Spinal cord (tissue), 9 donors: ENCODE measurements at regions not wholly inside any gene's neighbourhood (a gene's known extent, or its start where the extent isn't known, plus 50 kb on each side); places are given as distances from the start of the nearest gene placed in this dataset.
A peak's percentile ranks its signal among the peaks of the same experiment; 100 is the strongest.

Experiments
- DNase-seq, 6 donors: peaks; one replicate each; pipeline versions ENCODE4 v3.0.0 to v3.0.0-alpha.2; 2013 to 2015; ENCODE audit warnings: low spot score in 6 of 6, low read depth in 4 of 6
- H3K27ac ChIP-seq: one replicate; pipeline ENCODE4 v1.5.1; 2013; ENCODE audit warnings: low read depth, low read length, control low read depth
- H3K27me3 ChIP-seq: one replicate; pipeline ENCODE4 v1.6.1; 2013; ENCODE audit warnings: low read length; ENCODE audit not compliant: control insufficient read depth, insufficient read depth
- H3K36me3 ChIP-seq: one replicate; pipeline ENCODE4 v1.6.1; 2013; ENCODE audit warnings: low read length; ENCODE audit not compliant: control insufficient read depth, insufficient read depth
- H3K4me1 ChIP-seq: one replicate; pipeline ENCODE4 v1.6.1; 2013; ENCODE audit warnings: low read length; ENCODE audit not compliant: control insufficient read depth, insufficient read depth
- H3K4me3 ChIP-seq: one replicate; pipeline ENCODE4 v1.5.1; 2013; ENCODE audit warnings: low read depth, low read length, control low read depth
- H3K9me3 ChIP-seq: one replicate; pipeline ENCODE4 v1.6.1; 2013; ENCODE audit warnings: low read length; ENCODE audit not compliant: control insufficient read depth, insufficient read depth
- WGBS: methylation state at CpG from one replicate; pipeline ENCODE4 v1.1.5; 2013; ENCODE audit warnings: missing lambda C conversion rate; ENCODE audit not compliant: insufficient coverage; 5-methylcytosine and 5-hydroxymethylcytosine counted together
- donor health status: healthy.

GRCh38 chr11:92775003-92775676, 194.3 kb upstream of the MTNR1B start:
- H3K27ac ChIP-seq = no peak overlapping the region
- H3K4me3 ChIP-seq = no peak overlapping the region
- DNase-seq = no peak
- H3K36me3 ChIP-seq = no peaks in the 10 kb centered on the region
- peaks cover 3% of the 10 kb centered on the region for H3K4me1 ChIP-seq
- WGBS = 100% methylated on average over 1 of the region's 2 CpGs
- no peaks in the 10 kb centered on the region for H3K9me3 ChIP-seq
- no peaks in the 10 kb centered on the region for H3K27me3 ChIP-seq

DNA sequence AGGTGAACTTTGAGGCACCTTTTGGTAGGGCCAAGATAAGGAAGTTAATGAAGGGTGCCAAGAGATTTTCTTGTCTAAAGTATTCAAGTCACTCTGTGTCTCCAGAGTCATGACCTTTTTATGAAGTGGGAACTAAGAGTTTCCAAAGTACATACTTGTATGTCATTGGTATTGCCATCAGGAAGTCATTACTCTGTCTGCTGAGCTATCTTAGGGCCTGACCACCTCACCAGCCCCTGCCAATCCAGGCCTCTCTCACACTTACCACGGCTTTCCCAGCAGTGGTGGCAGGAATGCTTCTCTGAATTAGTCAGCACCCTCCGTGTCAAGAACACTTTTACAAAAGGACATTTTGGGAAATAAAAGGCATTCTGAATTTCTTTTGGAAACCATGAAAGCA, 192.8 kb upstream of the MTNR1B start:
- Histone ChIP-seq H3K27ac (no peak overlapping the region), H3K4me1 (no peaks in the 10 kb centered on the region), H3K9me3 (no peaks in the 10 kb centered on the region), H3K27me3 (no peaks in the 10 kb centered on the region), H3K36me3 (no peaks in the 10 kb centered on the region), H3K4me3 (no peak overlapping the region)
- no CpG with 5 or more reads among the region's 2 CpGs for WGBS
- no peak for DNase-seq

GRCh38 chr11:92779746-92780145, 189.7 kb upstream of the MTNR1B start:
- no peak for DNase-seq
- WGBS = 85% methylated on average over 4 of the region's 5 CpGs
- Histone ChIP-seq H3K27me3 (no peaks in the 10 kb centered on the region), H3K4me3 (no peak overlapping the region), H3K27ac (no peak overlapping the region), H3K9me3 (no peaks in the 10 kb centered on the region), H3K36me3 (no peaks in the 10 kb centered on the region), H3K4me1 (no peaks in the 10 kb centered on the region)

DNA sequence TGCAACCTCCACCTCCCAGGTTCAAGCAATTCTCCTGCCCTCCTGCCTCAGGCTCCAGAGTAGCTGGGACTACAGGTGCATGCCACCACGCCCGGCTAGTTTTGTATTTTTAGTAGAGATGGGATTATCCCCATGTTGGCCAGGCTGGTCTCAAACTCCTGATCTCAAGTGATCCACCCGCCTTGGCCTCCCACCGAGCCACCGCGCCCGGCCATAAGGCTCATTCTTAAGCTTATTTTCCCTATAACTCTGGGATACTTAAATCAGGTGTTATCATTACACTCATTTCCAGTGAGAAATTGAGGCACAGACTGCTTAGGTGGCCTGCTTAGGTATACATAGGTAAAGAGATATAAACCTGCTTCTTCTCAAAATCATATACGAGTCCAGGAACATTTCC, 188.3 kb upstream of the MTNR1B start:
- WGBS = no CpG with 5 or more reads among the region's 8 CpGs
- DNase-seq = no peak

GRCh38 chr11:92782806-92783205, 186.6 kb upstream of the MTNR1B start:
- H3K27ac ChIP-seq = no peak overlapping the region
- H3K4me3 ChIP-seq = no peak overlapping the region
- 20% methylated on average over 1 of the region's 5 CpGs for WGBS
- no peaks in the 10 kb centered on the region for H3K4me1 ChIP-seq
- H3K27me3 ChIP-seq = no peaks in the 10 kb centered on the region
- no peaks in the 10 kb centered on the region for H3K9me3 ChIP-seq
- DNase-seq = no peak
- no peaks in the 10 kb centered on the region for H3K36me3 ChIP-seq

More for the DNA sequence above, 188.3 kb upstream of the MTNR1B start:
- Histone ChIP-seq H3K36me3 (no peaks in the 10 kb centered on the region), H3K4me1 (no peaks in the 10 kb centered on the region), H3K4me3 (no peak overlapping the region), H3K27ac (no peak overlapping the region), H3K9me3 (no peaks in the 10 kb centered on the region), H3K27me3 (no peaks in the 10 kb centered on the region)

- Histone ChIP-seq H3K4me3 (no peak overlapping the region), H3K36me3 (no peaks in the 10 kb centered on the region), H3K4me1 (no peaks in the 10 kb centered on the region), H3K9me3 (no peaks in the 10 kb centered on the region), H3K27ac (peak overlapping the region; percentile 42), H3K27me3 (no peaks in the 10 kb centered on the region)
- 40% methylated on average over 3 of the region's 6 CpGs for WGBS
- peak in 5 of 6 donors; percentile 48 to 91 (median 70) for DNase-seq
Measured at GRCh38 chr11:92784331-92784730, 185.1 kb upstream of the MTNR1B start.

DNA sequence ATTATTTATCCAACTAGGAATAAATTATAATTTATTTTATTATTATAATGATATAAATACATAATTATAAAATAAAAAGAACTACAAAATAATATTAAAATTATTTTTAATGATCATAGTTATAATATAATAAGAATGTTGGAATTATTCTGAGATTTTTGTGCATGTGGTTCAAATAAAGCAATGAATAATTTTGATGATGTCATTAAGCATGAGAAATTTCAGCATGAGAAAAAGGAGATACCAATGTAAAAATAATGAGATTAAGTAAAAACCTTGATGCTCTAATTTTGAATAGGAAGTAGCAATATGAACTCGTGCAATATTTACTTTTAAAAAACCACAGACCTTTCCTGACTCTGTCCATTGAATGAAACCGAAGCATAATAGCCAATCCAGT, 181.8 kb upstream of the MTNR1B start:
- no peak overlapping the region for H3K4me3 ChIP-seq
- no peaks in the 10 kb centered on the region for H3K27me3 ChIP-seq
- no CpG with 5 or more reads among the region's 2 CpGs for whole genome bisulfite sequencing
- no peaks in the 10 kb centered on the region for H3K36me3 ChIP-seq
- no peaks in the 10 kb centered on the region for H3K4me1 ChIP-seq
- no peaks in the 10 kb centered on the region for H3K9me3 ChIP-seq
- no peak for DNase-seq
- no peak overlapping the region for H3K27ac ChIP-seq

GRCh38 chr11:92789761-92790160, 179.7 kb upstream of the MTNR1B start:
- no peak overlapping the region for H3K27ac ChIP-seq
- WGBS = 96% methylated on average over 7 of the region's 9 CpGs
- no peak for DNase-seq
- H3K9me3 ChIP-seq = no peaks in the 10 kb centered on the region
- H3K27me3 ChIP-seq = no peaks in the 10 kb centered on the region
- no peaks in the 10 kb centered on the region for H3K4me1 ChIP-seq
- H3K36me3 ChIP-seq = no peaks in the 10 kb centered on the region
- no peak overlapping the region for H3K4me3 ChIP-seq

GRCh38 chr11:92790366-92790765, 179.1 kb upstream of the MTNR1B start:
- no peak for DNase-seq
- Histone ChIP-seq H3K9me3 (no peaks in the 10 kb centered on the region), H3K36me3 (no peaks in the 10 kb centered on the region), H3K4me1 (no peaks in the 10 kb centered on the region), H3K27ac (no peak overlapping the region), H3K4me3 (no peak overlapping the region), H3K27me3 (no peaks in the 10 kb centered on the region)
- no CpG with 5 or more reads among the region's 1 CpG for WGBS

GRCh38 chr11:92790926-92791616, 178.4 kb upstream of the MTNR1B start:
- H3K27ac ChIP-seq = no peak overlapping the region
- H3K36me3 ChIP-seq = no peaks in the 10 kb centered on the region
- H3K27me3 ChIP-seq = no peaks in the 10 kb centered on the region
- H3K9me3 ChIP-seq = no peaks in the 10 kb centered on the region
- DNase-seq = no peak
- no peak overlapping the region for H3K4me3 ChIP-seq
- H3K4me1 ChIP-seq = no peaks in the 10 kb centered on the region
